Progenitor cell of endocrine pancreas (in vitro differentiated cells): ENCODE measurements at regions not wholly inside any gene's neighbourhood (a gene's known extent, or its start where the extent isn't known, plus 50 kb on each side); places are given as distances from the start of the nearest gene placed in this dataset.

Source experiments
- DNase-seq: peaks from one replicate; pipeline ENCODE4 v3.0.0; 2021; ENCODE audit warnings: low spot score; ENCODE audit not compliant: unreplicated experiment
- H3K27ac Mint-ChIP-seq: 2 replicates; pipeline ENCODE4 v1.8.0; 2021; ENCODE audit warnings: mild to moderate bottlenecking, moderate library complexity, mixed read lengths
- H3K27me3 Mint-ChIP-seq: 2 replicates; pipeline ENCODE4 v1.8.0; 2021; ENCODE audit warnings: mixed read lengths
- H3K36me3 Mint-ChIP-seq: 2 replicates; pipeline ENCODE4 v1.8.0; 2022; ENCODE audit warnings: mixed read lengths; ENCODE audit not compliant: insufficient read depth
- H3K4me1 Mint-ChIP-seq: 2 replicates; pipeline ENCODE4 v1.8.0; 2021; ENCODE audit warnings: low read depth, mixed read lengths
- H3K4me3 Mint-ChIP-seq: 2 replicates; pipeline ENCODE4 v1.8.0; 2021; ENCODE audit warnings: low read depth, mild to moderate bottlenecking, moderate library complexity, mixed read lengths
- H3K9me3 Mint-ChIP-seq: 2 replicates; pipeline ENCODE4 v1.8.0; 2021; ENCODE audit warnings: low read depth, mixed read lengths
- CTCF ChIP-seq: fragments of 200-600 bp; sonication (generic); IDR thresholded peaks from one replicate; pipeline ENCODE4 v1.5.0; 2021; ENCODE audit warnings: antibody characterized with exemption, mild to moderate bottlenecking; ENCODE audit not compliant: unreplicated experiment

- no peak for DNase-seq
- H3K4me1 Mint-ChIP-seq, result no peaks in the 10 kb centered on the region
Measured at GRCh38 chr12:77151030-77151429, 85.7 kb upstream of the E2F7 start.

GRCh38 chr12:77133566-77133965 lies 68.2 kb upstream of the E2F7 start:
- Mint-ChIP-seq H3K36me3 (no peaks in the 10 kb centered on the region), H3K9me3 (peaks cover 3% of the 10 kb centered on the region), H3K4me1 (peaks cover 19% of the 10 kb centered on the region), H3K27me3 (peaks cover 6% of the 10 kb centered on the region), H3K4me3 (no peak overlapping the region), H3K27ac (no peak overlapping the region)
- TF ChIP-seq CTCF, result no peak
- peak; percentile 63 for DNase-seq

More at GRCh38 chr12:77151030-77151429, 85.7 kb upstream of the E2F7 start:
- no peak for TF ChIP-seq CTCF
- no peaks in the 10 kb centered on the region for H3K9me3 Mint-ChIP-seq
- no peak overlapping the region for H3K4me3 Mint-ChIP-seq
- H3K27ac Mint-ChIP-seq, result no peak overlapping the region
- H3K36me3 Mint-ChIP-seq, result no peaks in the 10 kb centered on the region
- H3K27me3 Mint-ChIP-seq, result no peaks in the 10 kb centered on the region

GRCh38 chr12:77131977-77132490 lies 66.7 kb upstream of the E2F7 start:
- H3K27me3 Mint-ChIP-seq, result peaks cover 6% of the 10 kb centered on the region
- TF ChIP-seq CTCF, result no peak
- peaks cover 11% of the 10 kb centered on the region for H3K4me1 Mint-ChIP-seq
- H3K4me3 Mint-ChIP-seq, result no peak overlapping the region
- no peaks in the 10 kb centered on the region for H3K36me3 Mint-ChIP-seq
- H3K9me3 Mint-ChIP-seq, result peaks cover 3% of the 10 kb centered on the region
- DNase-seq, result no peak
- H3K27ac Mint-ChIP-seq, result no peak overlapping the region

GRCh38 chr12:77130193-77130592 lies 64.8 kb upstream of the E2F7 start:
- Mint-ChIP-seq H3K27ac (no peak overlapping the region), H3K27me3 (peaks cover 6% of the 10 kb centered on the region), H3K9me3 (peaks cover 3% of the 10 kb centered on the region), H3K4me3 (no peak overlapping the region), H3K36me3 (no peaks in the 10 kb centered on the region), H3K4me1 (peaks cover 11% of the 10 kb centered on the region)
- no peak for DNase-seq
- TF ChIP-seq CTCF, result no peak

- no peaks in the 10 kb centered on the region for H3K27me3 Mint-ChIP-seq
- no peak for TF ChIP-seq CTCF
- no peaks in the 10 kb centered on the region for H3K9me3 Mint-ChIP-seq
- no peak for DNase-seq
- H3K4me1 Mint-ChIP-seq, result peaks cover 8% of the 10 kb centered on the region
- H3K4me3 Mint-ChIP-seq, result no peak overlapping the region
- no peaks in the 10 kb centered on the region for H3K36me3 Mint-ChIP-seq
- H3K27ac Mint-ChIP-seq, result no peak overlapping the region
Measured at GRCh38 chr12:77124767-77125166, 59.4 kb upstream of the E2F7 start.
